HEK293T (cell line): ENCODE measurements at regions not wholly inside any gene's neighbourhood (a gene's known extent, or its start where the extent isn't known, plus 50 kb on each side); places are given as distances from the start of the nearest gene placed in this dataset.
"Not testable (repeated sequence)": the region's sequence is repeated elsewhere in the genome, so short reads cannot be mapped to it uniquely, and the experiment has no call there.

Experiments
- CTCF ChIA-PET: fragments of 350-600 bp; formaldehyde crosslinking; extraction: SDS; loops from one replicate; lab custom pipeline; 2021; ENCODE audit warnings: antibody characterized with exemption, inconsistent platforms; lab: Yijun Ruan, JAX
- POLR2A ChIA-PET: fragments of 350-600 bp; formaldehyde crosslinking; extraction: SDS; loops from one replicate; lab custom pipeline; 2020; ENCODE audit warnings: antibody characterized with exemption, inconsistent platforms; lab: Yijun Ruan, JAX
- DNase-seq: peaks from one replicate; pipeline ENCODE4 v3.0.0; 2012; ENCODE audit warnings: mixed read lengths; ENCODE audit errors: extremely low spot score
- ARNT ChIP-seq: fragments of 450-650 bp; IDR thresholded peaks from 2 replicates; pipeline ENCODE4 v1.6.1; 2017; ENCODE audit warnings: mild to moderate bottlenecking
- BHLHE40 ChIP-seq: fragments of 450-650 bp; IDR thresholded peaks from 2 replicates; pipeline ENCODE4 v1.6.1; 2016; ENCODE audit warnings: mild to moderate bottlenecking, moderate library complexity, borderline replicate concordance
- CTBP1 ChIP-seq: fragments of 450-650 bp; IDR thresholded peaks from 2 replicates; pipeline ENCODE4 v1.6.1; 2016; ENCODE audit warnings: borderline replicate concordance
- ELF4 ChIP-seq: fragments of 450-650 bp; IDR thresholded peaks from 2 replicates; pipeline ENCODE4 v1.6.1; 2017; ENCODE audit warnings: antibody characterized with exemption
- FOXA1 ChIP-seq: fragments of 450-650 bp; IDR thresholded peaks from 2 replicates; pipeline ENCODE4 v1.6.1; 2016; ENCODE audit warnings: mild to moderate bottlenecking
- FOXK2 ChIP-seq: fragments of 450-650 bp; IDR thresholded peaks from 2 replicates; pipeline ENCODE4 v1.6.1; 2016; ENCODE audit warnings: mild to moderate bottlenecking
- FOXM1 ChIP-seq: fragments of 450-650 bp; IDR thresholded peaks from 2 replicates; pipeline ENCODE4 v1.6.1; 2017; ENCODE audit warnings: mild to moderate bottlenecking, borderline replicate concordance
- HDGF ChIP-seq: fragments of 450-650 bp; IDR thresholded peaks from 2 replicates; pipeline ENCODE4 v1.6.1; 2017; ENCODE audit warnings: antibody characterized with exemption, borderline replicate concordance
- L3MBTL2 ChIP-seq: fragments of 450-650 bp; conservative IDR thresholded peaks from 2 replicates; pipeline ENCODE4 v1.6.1; 2016; ENCODE audit warnings: mild to moderate bottlenecking
- LEF1 ChIP-seq: fragments of 450-650 bp; IDR thresholded peaks from 2 replicates; pipeline ENCODE4 v1.6.1; 2017; ENCODE audit warnings: mild to moderate bottlenecking, borderline replicate concordance
- NFRKB ChIP-seq: fragments of 450-650 bp; IDR thresholded peaks from 2 replicates; pipeline ENCODE4 v1.6.1; 2016; ENCODE audit warnings: mild to moderate bottlenecking, moderate library complexity
- PKNOX1 ChIP-seq: fragments of 450-650 bp; IDR thresholded peaks from 2 replicates; pipeline ENCODE4 v1.6.1; 2016
- SP1 ChIP-seq: fragments of 450-650 bp; IDR thresholded peaks from 2 replicates; pipeline ENCODE4 v1.6.1; 2017
- SUZ12 ChIP-seq: fragments of 450-650 bp; IDR thresholded peaks from 2 replicates; pipeline ENCODE4 v1.6.1; 2016; ENCODE audit warnings: mild to moderate bottlenecking
- TARDBP ChIP-seq: fragments of 450-650 bp; IDR thresholded peaks from 2 replicates; pipeline ENCODE4 v1.6.1; 2016
- ZNF384 ChIP-seq: fragments of 450-650 bp; IDR thresholded peaks from 2 replicates; pipeline ENCODE4 v1.6.1; 2016

GRCh38 chr12:70082997-70083676 lies 160.1 kb upstream of the CNOT2 start:
- TF ChIP-seq FOXK2 (no peak), TARDBP (no peak), ARNT (no peak), LEF1 (no peak), NFRKB (no peak), HDGF (no peak), CTBP1 (no peak), ELF4 (no peak), SUZ12 (no peak), FOXM1 (no peak), SP1 (no peak)
- POLR2A ChIA-PET: no interaction called here
- DNase-seq: no peak

GRCh38 chr12:70083677-70084020 lies 159.6 kb upstream of the CNOT2 start:
- CTCF ChIA-PET: no interaction called here

More at GRCh38 chr12:70082997-70083676, 160.1 kb upstream of the CNOT2 start:
- CTCF ChIA-PET: no interaction called here

DNA sequence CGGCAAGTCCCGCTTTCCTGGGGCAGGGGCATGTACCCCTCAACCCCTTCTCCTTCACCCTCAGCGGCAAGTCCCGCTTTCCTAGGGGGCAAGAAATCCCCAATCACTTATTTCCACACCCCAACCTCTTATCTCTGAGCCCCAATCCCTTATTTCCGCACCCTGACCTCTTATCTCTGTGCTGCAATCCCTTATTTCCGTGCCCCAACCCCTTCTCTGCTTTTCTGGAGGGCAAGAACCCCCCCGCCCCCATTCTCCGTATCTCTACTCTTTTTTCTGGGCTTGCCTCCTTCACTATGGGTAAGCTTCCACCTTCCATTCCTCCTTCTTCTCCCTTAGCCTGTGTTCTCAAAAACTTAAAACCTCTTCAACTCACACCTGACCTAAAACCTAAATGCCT lies 156.9 kb upstream of the CNOT2 start:
- DNase-seq, POLR2A ChIA-PET, CTCF ChIA-PET: not testable (repeated sequence)

More at GRCh38 chr12:70083677-70084020, 159.6 kb upstream of the CNOT2 start:
- DNase-seq: no peak
- POLR2A ChIA-PET: no interaction called here
- TF ChIP-seq HDGF (no peak), L3MBTL2 (no peak), ARNT (no peak), LEF1 (no peak), FOXM1 (no peak), FOXK2 (no peak), ELF4 (no peak), SP1 (no peak), ZNF384 (no peak), CTBP1 (no peak)

- CTCF ChIA-PET: no interaction called here
These were observed 152.2 kb upstream of the CNOT2 start for GRCh38 chr12:70091021-70091521.

GRCh38 chr12:70094467-70094866 lies 148.8 kb upstream of the CNOT2 start:
- TF ChIP-seq PKNOX1 (no peak), BHLHE40 (no peak), ELF4 (no peak), SUZ12 (no peak), L3MBTL2 (no peak), HDGF (no peak), CTBP1 (no peak), TARDBP (no peak), ZNF384 (no peak), ARNT (no peak), FOXM1 (no peak), FOXA1 (no peak), SP1 (no peak), LEF1 (no peak), FOXK2 (no peak), NFRKB (no peak)
- ChIA-PET CTCF (no interaction called here), POLR2A (no interaction called here)
- DNase-seq: no peak

More at GRCh38 chr12:70091021-70091521, 152.2 kb upstream of the CNOT2 start:
- no peak for TF ChIP-seq NFRKB
- TF ChIP-seq PKNOX1: no peak
- TF ChIP-seq ZNF384: no peak
- no peak for TF ChIP-seq FOXM1
- no peak for TF ChIP-seq LEF1
- TF ChIP-seq L3MBTL2: no peak
- POLR2A ChIA-PET: no interaction called here
- no peak for DNase-seq

- POLR2A ChIA-PET: no interaction called here
- CTCF ChIA-PET: no interaction called here
- DNase-seq: no peak
These were observed 146.3 kb upstream of the CNOT2 start for GRCh38 chr12:70096759-70097410.

More at GRCh38 chr12:70096759-70097410, 146.3 kb upstream of the CNOT2 start:
- no peak for TF ChIP-seq PKNOX1
